ENCODE measurements at regions not wholly inside any gene's neighbourhood (a gene's known extent, or its start where the extent isn't known, plus 50 kb on each side); places are given as distances from the start of the nearest gene placed in this dataset.

- no peaks in the 10 kb centered on the region for H3K9me3 ChIP-seq (ENCODE audit: control insufficient read depth in 1 of 2, insufficient read depth in 1 of 2, low read length in 2 of 2)
- no peaks in the 10 kb centered on the region for H3K36me3 ChIP-seq (ENCODE audit: insufficient read depth, low read length)
- no peak overlapping the region for H3K4me3 Mint-ChIP-seq
- H3K27ac Mint-ChIP-seq: no peak overlapping the region
- no peaks in the 10 kb centered on the region for H3K4me1 ChIP-seq (ENCODE audit: insufficient read depth, low read length)
- H3K9me3 Mint-ChIP-seq: no peaks in the 10 kb centered on the region
- H3K36me3 Mint-ChIP-seq (ENCODE audit: low read depth): no peaks in the 10 kb centered on the region
- H3K27me3 ChIP-seq (ENCODE audit: control insufficient read depth in 1 of 2, insufficient read depth in 2 of 2, low read length in 2 of 2): no peaks in the 10 kb centered on the region
- intact Hi-C loops (cut with DNase I, micrococcal nuclease): no loop called here
- H3K4me1 Mint-ChIP-seq (ENCODE audit: low read depth): no peaks in the 10 kb centered on the region
- no peaks in the 10 kb centered on the region for H3K27me3 Mint-ChIP-seq
- TF ChIP-seq, protein P1, sequence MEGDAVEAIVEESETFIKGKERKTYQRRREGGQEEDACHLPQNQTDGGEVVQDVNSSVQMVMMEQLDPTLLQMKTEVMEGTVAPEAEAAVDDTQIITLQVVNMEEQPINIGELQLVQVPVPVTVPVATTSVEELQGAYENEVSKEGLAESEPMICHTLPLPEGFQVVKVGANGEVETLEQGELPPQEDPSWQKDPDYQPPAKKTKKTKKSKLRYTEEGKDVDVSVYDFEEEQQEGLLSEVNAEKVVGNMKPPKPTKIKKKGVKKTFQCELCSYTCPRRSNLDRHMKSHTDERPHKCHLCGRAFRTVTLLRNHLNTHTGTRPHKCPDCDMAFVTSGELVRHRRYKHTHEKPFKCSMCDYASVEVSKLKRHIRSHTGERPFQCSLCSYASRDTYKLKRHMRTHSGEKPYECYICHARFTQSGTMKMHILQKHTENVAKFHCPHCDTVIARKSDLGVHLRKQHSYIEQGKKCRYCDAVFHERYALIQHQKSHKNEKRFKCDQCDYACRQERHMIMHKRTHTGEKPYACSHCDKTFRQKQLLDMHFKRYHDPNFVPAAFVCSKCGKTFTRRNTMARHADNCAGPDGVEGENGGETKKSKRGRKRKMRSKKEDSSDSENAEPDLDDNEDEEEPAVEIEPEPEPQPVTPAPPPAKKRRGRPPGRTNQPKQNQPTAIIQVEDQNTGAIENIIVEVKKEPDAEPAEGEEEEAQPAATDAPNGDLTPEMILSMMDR (IDR thresholded peaks at IDR 0.05): no peak
- ChIA-PET CTCF (no interaction called here), POLR2A (interaction anchor here (0.7 kb wide), 1 partner anchor 155 kb away, joined by 4 read pairs; no protein-coding TSS in a partner anchor)
- no peak overlapping the region for H3K4me3 ChIP-seq (ENCODE audit: low read length)
- no peak overlapping the region for H3K27ac ChIP-seq (ENCODE audit: low read depth in 1 of 2, low read length in 2 of 2)
- DNase-seq (no peak), ATAC-seq (ENCODE audit: poor library complexity) (no peak)
Measured at GRCh38 chr4:123186731-123187130, 209.9 kb upstream of the SPRY1 start.

GRCh38 chr4:123190176-123190575 is 206.4 kb upstream of the SPRY1 start:
- no peaks in the 10 kb centered on the region for H3K36me3 Mint-ChIP-seq (ENCODE audit: low read depth)
- intact Hi-C loops (cut with DNase I, micrococcal nuclease): no loop called here
- ATAC-seq (ENCODE audit: poor library complexity) (no peak), DNase-seq (no peak)
- no peaks in the 10 kb centered on the region for H3K4me1 Mint-ChIP-seq (ENCODE audit: low read depth)
- no peak overlapping the region for H3K27ac Mint-ChIP-seq
- ChIA-PET CTCF (no interaction called here), POLR2A (no interaction called here)
- no peaks in the 10 kb centered on the region for H3K4me1 ChIP-seq (ENCODE audit: insufficient read depth, low read length)
- H3K4me3 Mint-ChIP-seq: no peak overlapping the region
- TF ChIP-seq, protein P1 (IDR thresholded peaks at IDR 0.05): no peak
- no peaks in the 10 kb centered on the region for H3K27me3 Mint-ChIP-seq
- no peaks in the 10 kb centered on the region for H3K9me3 Mint-ChIP-seq
- H3K9me3 ChIP-seq (ENCODE audit: control insufficient read depth in 1 of 2, insufficient read depth in 1 of 2, low read length in 2 of 2): no peaks in the 10 kb centered on the region
- no peak overlapping the region for H3K27ac ChIP-seq (ENCODE audit: low read depth in 1 of 2, low read length in 2 of 2)
- no peaks in the 10 kb centered on the region for H3K27me3 ChIP-seq (ENCODE audit: control insufficient read depth in 1 of 2, insufficient read depth in 2 of 2, low read length in 2 of 2)
- H3K36me3 ChIP-seq (ENCODE audit: insufficient read depth, low read length): no peaks in the 10 kb centered on the region
- H3K4me3 ChIP-seq (ENCODE audit: low read length): no peak overlapping the region

GRCh38 chr4:123191728-123192127 is 204.9 kb upstream of the SPRY1 start:
- Histone ChIP-seq H3K9me3 (ENCODE audit: control insufficient read depth in 1 of 2, insufficient read depth in 1 of 2, low read length in 2 of 2) (no peaks in the 10 kb centered on the region), H3K27ac (ENCODE audit: low read depth in 1 of 2, low read length in 2 of 2) (no peak overlapping the region), H3K4me1 (ENCODE audit: insufficient read depth, low read length) (no peaks in the 10 kb centered on the region), H3K4me3 (ENCODE audit: low read length) (no peak overlapping the region), H3K27me3 (ENCODE audit: control insufficient read depth in 1 of 2, insufficient read depth in 2 of 2, low read length in 2 of 2) (no peaks in the 10 kb centered on the region), H3K36me3 (ENCODE audit: insufficient read depth, low read length) (no peaks in the 10 kb centered on the region)
- Mint-ChIP-seq H3K27ac (no peak overlapping the region), H3K36me3 (ENCODE audit: low read depth) (peaks cover 4% of the 10 kb centered on the region), H3K9me3 (no peaks in the 10 kb centered on the region), H3K4me3 (no peak overlapping the region), H3K4me1 (ENCODE audit: low read depth) (no peaks in the 10 kb centered on the region), H3K27me3 (no peaks in the 10 kb centered on the region)
- ATAC-seq (ENCODE audit: poor library complexity) (no peak), DNase-seq (no peak)
- TF ChIP-seq, protein P1 (IDR thresholded peaks at IDR 0.05): no peak
- intact Hi-C loops (cut with DNase I, micrococcal nuclease): no loop called here
- POLR2A ChIA-PET: no interaction called here
- CTCF ChIA-PET: interaction anchor here (1.4 kb wide), 1 partner anchor 16 kb away, joined by 3 read pairs; no protein-coding TSS in a partner anchor
